ENCODE measurements at regions not wholly inside any gene's neighbourhood (a gene's known extent, or its start where the extent isn't known, plus 50 kb on each side); places are given as distances from the start of the nearest gene placed in this dataset.

GRCh38 chr3:74691946-74692345, 77.5 kb upstream of the CNTN3 start:
- no peak for DNase-seq (ENCODE audit: low read depth)
- H3K4me3 ChIP-seq (ENCODE audit: control insufficient read depth, low read depth, low read length): no peak overlapping the region
- no peak for TF ChIP-seq CTCF (conservative IDR thresholded peaks at IDR 0.05; ENCODE audit: control insufficient read depth, insufficient read depth, low read depth, low read length)

- DNase-seq (ENCODE audit: low read depth): no peak
- no peak for TF ChIP-seq CTCF (conservative IDR thresholded peaks at IDR 0.05; ENCODE audit: control insufficient read depth, insufficient read depth, low read depth, low read length)
- no peak overlapping the region for H3K4me3 ChIP-seq (ENCODE audit: control insufficient read depth, low read depth, low read length)
Measured at GRCh38 chr3:74673326-74673725, 58.9 kb upstream of the CNTN3 start.

- no peak for DNase-seq (ENCODE audit: low read depth)
- no peak overlapping the region for H3K4me3 ChIP-seq (ENCODE audit: control insufficient read depth, low read depth, low read length)
- no peak for TF ChIP-seq CTCF (conservative IDR thresholded peaks at IDR 0.05; ENCODE audit: control insufficient read depth, insufficient read depth, low read depth, low read length)
Measured at GRCh38 chr3:74664606-74665005, 50.1 kb upstream of the CNTN3 start.

Data from fibroblast of mammary gland (primary cell).